SJCRH30 (cell line): ENCODE measurements at regions not wholly inside any gene's neighbourhood (a gene's known extent, or its start where the extent isn't known, plus 50 kb on each side); places are given as distances from the start of the nearest gene placed in this dataset.

ENCODE experiments used
- DNase-seq, 2 experiments: peaks; one replicate each; pipeline ENCODE4 v3.0.0-alpha.2; 2015 to 2020
- H3K27ac ChIP-seq: fragments of 250-450 bp; sonication (Bioruptor Pico); 2 replicates; pipeline ENCODE4 v1.5.1; 2020; ENCODE audit warnings: mild to moderate bottlenecking, moderate library complexity
- H3K27me3 ChIP-seq: fragments of 250-450 bp; sonication (Bioruptor Pico); 2 replicates; pipeline ENCODE4 v1.5.1; 2020; ENCODE audit warnings: mild to moderate bottlenecking, moderate library complexity
- H3K36me3 ChIP-seq: fragments of 250-450 bp; sonication (Bioruptor Pico); 2 replicates; pipeline ENCODE4 v1.5.1; 2020; ENCODE audit warnings: mild to moderate bottlenecking, moderate library complexity
- H3K4me1 ChIP-seq: fragments of 250-450 bp; sonication (Bioruptor Pico); 2 replicates; pipeline ENCODE4 v1.5.1; 2020; ENCODE audit warnings: mild to moderate bottlenecking, moderate library complexity
- H3K4me3 ChIP-seq: fragments of 250-450 bp; sonication (Bioruptor Pico); 2 replicates; pipeline ENCODE4 v1.5.1; 2020; ENCODE audit warnings: mild to moderate bottlenecking, moderate library complexity
- H3K9me3 ChIP-seq: fragments of 250-450 bp; sonication (Bioruptor Pico); replicated peaks from 2 replicates; pipeline ENCODE4 v1.5.1; 2020; ENCODE audit warnings: mild to moderate bottlenecking, moderate library complexity

- Histone ChIP-seq H3K36me3 (no peaks in the 10 kb centered on the region), H3K4me1 (no peaks in the 10 kb centered on the region), H3K9me3 (no peaks in the 10 kb centered on the region), H3K27me3 (no peaks in the 10 kb centered on the region), H3K27ac (no peak overlapping the region), H3K4me3 (no peak overlapping the region)
- DNase-seq = no peak
Observed at GRCh38 chr6:127030111-127030510, 88.4 kb upstream of the RSPO3 start.

GRCh38 chr6:127030836-127031235 lies 87.6 kb upstream of the RSPO3 start:
- Histone ChIP-seq H3K4me1 (no peaks in the 10 kb centered on the region), H3K27me3 (no peaks in the 10 kb centered on the region), H3K9me3 (no peaks in the 10 kb centered on the region), H3K4me3 (no peak overlapping the region), H3K27ac (no peak overlapping the region), H3K36me3 (no peaks in the 10 kb centered on the region)
- no peak for DNase-seq

- Histone ChIP-seq H3K27me3 (no peaks in the 10 kb centered on the region), H3K36me3 (no peaks in the 10 kb centered on the region), H3K4me3 (no peak overlapping the region), H3K4me1 (no peaks in the 10 kb centered on the region), H3K27ac (no peak overlapping the region), H3K9me3 (no peaks in the 10 kb centered on the region)
- peak; percentile 11 to 40 for DNase-seq
Observed at GRCh38 chr6:127031511-127031910, 87.0 kb upstream of the RSPO3 start.

- H3K27me3 ChIP-seq = no peaks in the 10 kb centered on the region
- H3K4me1 ChIP-seq = no peaks in the 10 kb centered on the region
Observed at GRCh38 chr6:127032971-127033370, 85.5 kb upstream of the RSPO3 start.

GRCh38 chr6:127051571-127052260 lies 66.8 kb upstream of the RSPO3 start:
- Histone ChIP-seq H3K27ac (no peak overlapping the region), H3K4me1 (no peaks in the 10 kb centered on the region), H3K36me3 (no peaks in the 10 kb centered on the region), H3K27me3 (no peaks in the 10 kb centered on the region), H3K9me3 (no peaks in the 10 kb centered on the region), H3K4me3 (no peak overlapping the region)
- no peak for DNase-seq

More at GRCh38 chr6:127032971-127033370, 85.5 kb upstream of the RSPO3 start:
- DNase-seq = no peak
- Histone ChIP-seq H3K4me3 (no peak overlapping the region), H3K27ac (no peak overlapping the region), H3K36me3 (no peaks in the 10 kb centered on the region), H3K9me3 (no peaks in the 10 kb centered on the region)

GRCh38 chr6:127053032-127053874 lies 65.2 kb upstream of the RSPO3 start:
- Histone ChIP-seq H3K27ac (no peak overlapping the region), H3K4me3 (no peak overlapping the region), H3K9me3 (no peaks in the 10 kb centered on the region), H3K27me3 (no peaks in the 10 kb centered on the region), H3K36me3 (no peaks in the 10 kb centered on the region), H3K4me1 (no peaks in the 10 kb centered on the region)
- DNase-seq = no peak

- Histone ChIP-seq H3K27ac (no peak overlapping the region), H3K36me3 (no peaks in the 10 kb centered on the region), H3K4me1 (no peaks in the 10 kb centered on the region), H3K9me3 (no peaks in the 10 kb centered on the region), H3K4me3 (no peak overlapping the region), H3K27me3 (no peaks in the 10 kb centered on the region)
- no peak for DNase-seq
Observed at GRCh38 chr6:127053875-127054235, 64.6 kb upstream of the RSPO3 start.

GRCh38 chr6:127058027-127058426 lies 60.4 kb upstream of the RSPO3 start:
- DNase-seq = no peak

GRCh38 chr6:127058936-127059335 lies 59.5 kb upstream of the RSPO3 start:
- no peaks in the 10 kb centered on the region for H3K9me3 ChIP-seq
- no peak for DNase-seq
- H3K27ac ChIP-seq = no peak overlapping the region
- no peak overlapping the region for H3K4me3 ChIP-seq
- H3K4me1 ChIP-seq = no peaks in the 10 kb centered on the region
- H3K27me3 ChIP-seq = no peaks in the 10 kb centered on the region
- no peaks in the 10 kb centered on the region for H3K36me3 ChIP-seq

More at GRCh38 chr6:127058027-127058426, 60.4 kb upstream of the RSPO3 start:
- Histone ChIP-seq H3K36me3 (no peaks in the 10 kb centered on the region), H3K27ac (no peak overlapping the region), H3K4me1 (no peaks in the 10 kb centered on the region), H3K9me3 (no peaks in the 10 kb centered on the region), H3K4me3 (no peak overlapping the region), H3K27me3 (no peaks in the 10 kb centered on the region)
